Activated naive CD4-positive, alpha-beta T cell treated with anti-CD3 and anti-CD28 coated beads, Interleukin-2, amount 50 U/mL, for 72 hours (primary cell): ENCODE measurements at regions not wholly inside any gene's neighbourhood (a gene's known extent, or its start where the extent isn't known, plus 50 kb on each side); places are given as distances from the start of the nearest gene placed in this dataset.

Experiments used
- ATAC-seq, 2 donors: fragments of 150-1000 bp; cut with Tn5 transposase; 2 replicates each; pipeline ENCODE4 v1.10.0; 2021; ENCODE audit warnings: mild to moderate bottlenecking in 2 of 2, moderate library complexity in 2 of 2
- DNase-seq, 2 donors: peaks; one replicate each; pipeline ENCODE4 v3.0.0; 2021 to 2022; ENCODE audit warnings: low spot score in 2 of 2
- H3K27ac Mint-ChIP-seq, 2 donors: one replicate each; pipeline ENCODE4 v1.8.0; 2022; ENCODE audit warnings: mild to moderate bottlenecking in 2 of 2, mixed read lengths in 2 of 2
- H3K36me3 Mint-ChIP-seq, 2 donors: one replicate each; pipeline ENCODE4 v1.8.0; 2022; ENCODE audit warnings: mixed read lengths in 2 of 2
- H3K9me3 Mint-ChIP-seq, 2 donors: one replicate each; pipeline ENCODE4 v1.8.0; 2022; ENCODE audit warnings: mixed read lengths in 2 of 2

DNA sequence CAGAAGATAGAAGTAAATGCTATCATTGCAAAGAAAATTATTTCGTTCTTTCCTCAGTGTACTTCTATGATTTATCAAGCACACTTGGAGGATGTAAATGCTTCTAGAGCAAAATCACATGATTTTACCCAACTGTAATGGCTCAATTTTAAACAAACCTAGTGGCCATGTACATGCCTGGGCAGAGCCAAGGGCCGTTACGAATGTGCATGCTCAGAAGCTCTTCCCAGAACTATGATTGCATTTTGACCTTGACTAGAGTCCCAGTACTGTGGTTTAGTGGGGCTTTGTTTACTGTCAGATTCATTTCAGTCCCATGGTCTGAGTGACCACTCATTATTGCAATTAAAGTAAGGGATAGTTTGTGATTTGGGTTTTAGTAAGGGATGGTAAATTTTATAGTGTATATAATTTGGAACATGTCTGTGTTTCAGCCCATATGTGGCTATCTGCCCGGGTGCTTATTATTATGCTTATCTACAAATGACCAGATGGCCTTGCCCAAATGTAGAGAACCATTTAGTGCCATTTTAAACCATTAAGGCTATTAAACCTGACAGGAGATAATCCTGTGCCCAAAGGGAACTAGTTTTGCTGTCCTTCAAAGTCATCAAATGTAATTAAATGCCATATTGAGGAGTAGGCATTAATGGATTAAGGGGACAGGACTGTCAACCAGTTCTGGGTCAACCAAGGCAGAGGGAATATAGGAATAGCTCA is 239.1 kb downstream of the ICOS start:
- DNase-seq (no peak), ATAC-seq (no peak)
- Mint-ChIP-seq H3K9me3 (no peaks in the 10 kb centered on the region), H3K36me3 (no peaks in the 10 kb centered on the region), H3K27ac (no peak overlapping the region)

DNA sequence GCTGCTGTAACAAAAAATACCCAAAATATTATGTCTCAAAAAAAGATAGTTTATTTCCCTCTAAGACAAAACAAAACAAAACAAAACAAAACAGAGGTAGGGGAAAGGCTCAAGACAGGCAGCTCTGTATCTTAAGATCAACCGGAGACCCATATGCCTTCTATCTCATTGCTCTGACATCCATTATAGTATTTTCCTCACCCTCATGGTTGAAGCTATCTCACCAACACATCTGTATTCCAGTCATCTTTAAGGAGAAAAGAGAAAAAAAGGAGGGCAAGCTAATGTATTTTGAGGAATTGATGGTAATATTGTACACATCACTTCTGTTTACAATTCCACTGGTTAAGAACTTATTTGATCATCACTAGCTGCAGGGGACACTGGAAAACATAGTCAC is 239.7 kb downstream of the ICOS start:
- ATAC-seq, result no peak
- no peak for DNase-seq
- Mint-ChIP-seq H3K36me3 (no peaks in the 10 kb centered on the region), H3K9me3 (no peaks in the 10 kb centered on the region), H3K27ac (no peak overlapping the region)

DNA sequence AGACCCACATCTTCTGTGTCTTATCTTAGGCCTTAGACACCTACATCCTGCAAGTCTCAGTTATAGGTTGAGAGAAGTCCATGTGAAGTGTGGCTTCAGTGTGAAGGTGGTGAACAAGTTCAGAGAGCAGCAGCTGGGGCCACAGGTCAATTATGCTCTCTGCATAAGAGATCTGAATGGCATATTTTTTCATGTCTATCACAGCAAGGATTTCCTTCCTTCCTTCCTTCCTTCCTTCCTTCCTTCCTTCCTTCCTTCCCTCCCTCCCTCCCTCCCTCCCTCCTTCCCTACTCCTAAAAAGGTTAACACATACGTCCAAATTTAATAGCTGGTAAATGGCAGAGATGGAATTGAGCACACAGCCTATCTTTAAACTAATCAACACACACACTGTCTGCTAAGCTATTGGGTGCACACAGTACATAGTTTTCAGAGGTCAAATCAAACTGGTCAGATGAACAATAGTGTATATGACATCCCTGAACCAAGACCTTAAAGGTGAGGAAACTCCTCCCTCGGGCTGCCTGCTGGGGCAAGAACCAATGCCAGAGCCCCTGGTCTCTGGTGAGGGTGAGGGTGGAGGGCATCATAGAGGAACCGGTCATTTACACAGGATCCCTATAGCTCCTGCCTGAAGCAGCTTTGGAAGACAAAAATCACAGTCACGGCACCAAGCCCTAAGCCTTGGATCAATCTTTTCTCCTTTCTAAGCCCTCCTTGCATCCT is 240.9 kb downstream of the ICOS start:
- Mint-ChIP-seq H3K9me3 (no peaks in the 10 kb centered on the region), H3K27ac (no peak overlapping the region), H3K36me3 (no peaks in the 10 kb centered on the region)
- peak; percentile 40 to 48 for ATAC-seq
- no peak for DNase-seq

DNA sequence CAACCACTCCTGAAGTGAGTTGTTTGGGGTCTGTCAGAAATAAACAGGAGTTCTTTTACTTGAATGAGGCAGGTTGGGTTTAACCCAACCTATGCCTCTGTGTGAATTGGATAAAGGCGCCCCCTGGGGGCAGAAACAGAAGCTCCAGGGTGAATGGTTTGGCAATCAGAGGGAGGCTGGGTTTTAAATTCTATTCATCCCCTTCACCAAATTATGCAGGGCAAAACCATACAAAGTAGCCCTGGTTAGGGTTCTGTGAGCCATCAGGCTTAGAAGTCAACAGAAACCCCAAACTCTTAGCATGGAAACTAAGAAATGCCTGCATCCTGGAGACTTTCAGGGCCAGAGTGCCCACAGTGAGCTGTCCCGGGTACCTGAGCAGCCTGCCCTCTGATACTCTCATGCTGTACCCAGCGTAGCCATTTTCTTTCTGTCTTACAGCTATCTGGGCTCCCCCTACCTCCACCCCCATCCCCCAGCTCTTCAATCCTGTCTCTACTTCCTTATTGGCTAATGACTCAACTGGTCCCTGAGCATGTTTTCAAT is 241.5 kb downstream of the ICOS start:
- Mint-ChIP-seq H3K27ac (no peak overlapping the region), H3K36me3 (no peaks in the 10 kb centered on the region), H3K9me3 (no peaks in the 10 kb centered on the region)
- DNase-seq, result peak in 1 of 2 donors; percentile 75
- ATAC-seq, result peak; percentile 84 to 86

DNA sequence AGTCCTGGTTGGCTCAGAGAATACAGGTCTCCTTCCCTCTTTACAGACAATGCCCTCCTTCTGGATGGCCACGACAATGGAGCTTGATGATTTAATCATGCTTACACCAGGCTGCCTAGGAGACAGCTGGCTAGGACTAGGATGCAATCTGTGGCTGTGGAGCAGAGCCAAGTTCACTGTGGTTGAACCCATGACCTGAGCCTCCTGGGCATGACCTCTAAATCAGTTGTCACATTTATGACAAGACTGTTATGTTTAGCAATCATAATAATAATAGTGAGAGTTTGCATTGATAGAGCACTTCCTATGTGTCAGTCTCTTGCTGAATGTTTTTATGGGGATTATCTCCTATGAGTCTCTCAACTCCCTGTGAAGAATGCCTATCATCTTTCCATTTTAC is 244.1 kb downstream of the ICOS start:
- H3K27ac Mint-ChIP-seq, result no peak overlapping the region
- peak in 1 of 2 donors; percentile 32 for ATAC-seq
- H3K36me3 Mint-ChIP-seq, result no peaks in the 10 kb centered on the region
- no peak for DNase-seq
- H3K9me3 Mint-ChIP-seq, result no peaks in the 10 kb centered on the region

DNA sequence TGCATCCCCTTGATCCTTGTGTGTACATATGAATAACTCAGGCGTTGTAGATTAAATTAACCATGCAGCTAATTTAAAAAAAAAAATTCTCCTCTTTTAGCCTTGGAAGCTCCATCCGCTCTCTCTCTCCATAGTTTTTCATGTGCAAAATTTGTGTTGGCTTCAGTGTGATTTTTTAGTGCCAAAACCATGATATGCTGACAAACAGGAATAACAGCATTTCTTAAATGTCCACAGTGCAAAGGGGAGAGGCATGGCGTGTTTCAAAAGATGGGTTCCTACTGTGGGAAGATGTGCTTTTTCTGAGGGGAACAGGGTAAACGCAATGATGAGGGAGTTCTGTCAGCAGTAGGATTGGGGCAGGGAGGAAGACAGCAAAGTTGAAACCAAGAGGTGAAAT is 247.0 kb downstream of the ICOS start:
- DNase-seq (no peak), ATAC-seq (no peak)
- no peak overlapping the region for H3K27ac Mint-ChIP-seq
- H3K36me3 Mint-ChIP-seq, result no peaks in the 10 kb centered on the region
- peaks cover 0 to 5% of the 10 kb centered on the region in 2 donors for H3K9me3 Mint-ChIP-seq

DNA sequence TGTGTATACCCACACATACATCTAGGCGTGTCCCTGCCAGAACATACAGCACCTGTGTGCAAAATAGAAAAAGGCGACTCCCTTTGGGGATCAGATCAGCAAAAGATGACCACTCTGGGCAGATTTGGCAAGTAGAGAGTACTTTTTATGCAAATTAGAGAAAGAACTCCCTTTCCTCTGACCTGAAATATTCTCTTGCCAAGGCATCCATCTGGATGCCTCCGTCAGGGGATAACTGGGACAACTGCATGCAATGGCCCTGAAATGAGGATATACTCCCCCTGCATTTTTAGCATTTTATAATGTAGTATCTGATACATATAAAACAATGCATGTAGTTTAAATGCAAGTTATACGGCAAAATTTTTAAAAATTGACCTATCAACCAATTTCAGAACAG is 247.7 kb downstream of the ICOS start:
- peaks cover 0 to 8% of the 10 kb centered on the region in 2 donors for H3K9me3 Mint-ChIP-seq
- DNase-seq (no peak), ATAC-seq (no peak)
- H3K36me3 Mint-ChIP-seq, result no peaks in the 10 kb centered on the region
- no peak overlapping the region for H3K27ac Mint-ChIP-seq

DNA sequence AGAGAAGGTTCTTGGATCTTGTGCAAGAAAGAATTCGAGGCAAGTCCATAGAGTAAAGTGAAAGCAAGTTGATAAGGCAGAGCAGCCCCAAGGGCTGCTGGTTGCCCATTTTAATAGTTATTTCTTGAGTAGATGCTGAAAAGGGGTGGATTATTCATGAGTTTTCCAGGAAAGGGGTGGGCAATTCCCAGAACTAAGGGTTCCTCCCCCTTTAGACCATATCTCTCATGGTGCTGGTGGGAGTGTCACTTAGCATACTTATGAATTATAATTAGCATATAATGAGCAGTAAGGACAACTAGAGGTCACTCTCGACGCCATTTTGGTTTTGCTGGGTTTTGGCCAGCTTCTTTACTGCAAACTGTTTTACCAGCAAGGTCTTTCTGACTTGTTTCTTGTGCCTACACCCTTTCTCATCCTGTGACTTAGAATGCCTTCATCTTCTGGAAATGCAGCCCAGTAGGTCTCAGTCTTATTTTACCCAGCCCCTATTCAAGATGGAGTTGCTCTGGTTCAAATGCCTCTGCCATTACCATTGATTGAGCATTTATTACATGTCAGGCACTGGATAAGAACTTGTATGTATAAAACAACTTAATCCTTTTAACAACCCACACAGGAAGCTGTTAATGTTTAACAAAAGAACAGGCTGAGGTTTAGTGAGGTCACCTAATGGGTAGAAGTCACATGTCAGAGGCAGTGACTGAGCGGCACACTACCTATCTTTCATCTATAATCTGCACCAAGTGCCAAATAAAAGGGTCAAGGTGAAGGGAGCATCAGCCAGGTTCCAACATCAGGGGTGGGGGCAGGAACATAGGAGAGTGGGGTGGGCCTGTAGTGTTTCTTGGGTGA is 250.9 kb downstream of the ICOS start:
- H3K9me3 Mint-ChIP-seq, result peaks cover 0 to 8% of the 10 kb centered on the region in 2 donors
- H3K27ac Mint-ChIP-seq, result peak overlapping the region in 1 of 2 donors; percentile 31
- no peak for ATAC-seq
- DNase-seq, result no peak
- H3K36me3 Mint-ChIP-seq, result no peaks in the 10 kb centered on the region

DNA sequence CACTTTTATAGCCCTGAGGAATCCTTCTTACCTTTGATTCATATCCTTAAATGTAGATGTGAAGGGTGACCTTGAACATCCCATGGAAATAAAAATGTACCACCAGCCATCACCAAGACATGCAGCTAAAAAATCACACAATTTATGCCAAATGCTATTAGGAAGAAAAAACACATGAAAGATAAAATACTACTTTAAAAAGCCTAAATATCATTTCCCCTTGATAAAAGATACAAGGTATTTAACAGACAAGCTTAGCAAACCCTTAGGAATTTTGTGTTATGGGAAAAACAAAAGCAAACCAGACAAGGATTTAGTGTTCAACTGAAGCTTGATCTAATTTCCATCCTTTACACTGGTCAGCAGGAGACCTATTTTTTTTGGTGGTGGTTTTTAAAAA is 255.0 kb downstream of the ICOS start:
- Mint-ChIP-seq H3K27ac (no peak overlapping the region), H3K9me3 (peaks cover 0 to 8% of the 10 kb centered on the region in 2 donors), H3K36me3 (no peaks in the 10 kb centered on the region)
- ATAC-seq (no peak), DNase-seq (no peak)

DNA sequence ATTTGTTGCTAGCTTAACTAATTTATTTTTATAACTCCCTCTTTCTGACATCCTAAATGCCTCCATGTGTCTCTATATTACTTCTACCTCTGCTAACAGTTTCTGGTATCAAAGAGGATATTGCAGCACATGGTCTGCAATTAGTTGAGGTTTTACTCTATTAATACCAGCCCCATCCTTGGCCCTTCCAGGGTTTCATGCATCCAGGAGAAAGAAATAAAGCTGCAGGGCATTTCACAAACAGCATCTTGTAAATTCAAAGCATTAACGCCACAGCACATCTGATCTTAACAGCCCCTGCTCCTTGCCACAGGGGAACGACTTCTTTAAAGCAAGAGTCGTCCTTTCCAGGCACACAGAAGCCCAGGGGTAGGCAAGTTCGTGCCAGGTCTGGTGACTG is 258.9 kb downstream of the ICOS start:
- DNase-seq (no peak), ATAC-seq (no peak)
- no peaks in the 10 kb centered on the region for H3K36me3 Mint-ChIP-seq
- no peak overlapping the region for H3K27ac Mint-ChIP-seq
- H3K9me3 Mint-ChIP-seq, result no peaks in the 10 kb centered on the region

DNA sequence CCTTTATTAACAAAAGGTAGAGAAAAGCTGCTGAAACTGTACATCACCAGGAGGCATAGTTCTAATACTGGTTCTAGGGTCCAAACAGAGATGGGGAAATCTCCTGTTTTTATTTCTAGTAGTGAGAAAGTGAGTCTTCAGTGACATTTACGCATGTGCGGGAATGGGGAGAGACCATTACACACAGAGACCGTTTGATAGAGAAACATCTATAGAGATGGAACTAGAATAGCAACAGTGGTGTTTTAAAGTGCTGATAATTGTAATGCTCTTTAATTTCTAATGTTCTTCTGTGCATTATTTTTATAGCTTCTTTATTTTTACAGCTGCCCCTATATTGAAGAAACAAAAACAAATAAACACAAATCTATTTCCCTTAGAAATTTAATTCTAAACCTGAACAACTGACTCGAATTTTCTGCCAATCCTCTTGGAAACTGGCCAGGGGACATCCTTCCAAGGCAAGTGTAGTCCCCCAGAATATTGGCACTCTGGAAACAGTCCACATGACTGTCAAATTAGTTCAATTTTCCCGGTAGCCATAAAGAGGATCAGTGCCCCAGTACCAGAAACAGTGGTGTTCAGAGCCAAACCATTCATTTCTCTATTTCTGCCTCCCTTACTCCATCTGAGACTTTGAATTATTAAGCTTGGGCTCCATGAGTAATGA is 260.9 kb downstream of the ICOS start:
- Mint-ChIP-seq H3K36me3 (no peaks in the 10 kb centered on the region), H3K9me3 (no peaks in the 10 kb centered on the region), H3K27ac (no peak overlapping the region)
- no peak for DNase-seq
- ATAC-seq, result no peak

DNA sequence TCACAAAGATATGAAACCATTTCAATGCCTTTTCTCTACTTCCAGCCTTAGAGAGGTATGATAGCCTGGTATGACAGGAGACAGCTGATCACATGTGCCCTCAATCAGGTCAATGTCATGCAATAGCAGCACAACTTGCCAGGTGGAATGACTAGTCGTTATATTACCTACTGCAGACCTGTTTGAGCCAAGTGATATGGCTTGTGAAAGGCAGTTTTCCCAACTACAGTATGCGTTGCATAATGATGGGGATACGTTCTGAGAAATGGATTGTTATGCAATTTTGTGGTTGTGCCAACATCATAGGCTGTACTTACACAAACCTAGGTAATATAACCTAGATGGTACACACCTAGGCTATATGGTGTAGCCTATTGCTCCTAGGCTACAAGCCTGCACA is 262.8 kb downstream of the ICOS start:
- Mint-ChIP-seq H3K27ac (no peak overlapping the region), H3K9me3 (no peaks in the 10 kb centered on the region), H3K36me3 (no peaks in the 10 kb centered on the region)
- no peak for ATAC-seq
- no peak for DNase-seq

DNA sequence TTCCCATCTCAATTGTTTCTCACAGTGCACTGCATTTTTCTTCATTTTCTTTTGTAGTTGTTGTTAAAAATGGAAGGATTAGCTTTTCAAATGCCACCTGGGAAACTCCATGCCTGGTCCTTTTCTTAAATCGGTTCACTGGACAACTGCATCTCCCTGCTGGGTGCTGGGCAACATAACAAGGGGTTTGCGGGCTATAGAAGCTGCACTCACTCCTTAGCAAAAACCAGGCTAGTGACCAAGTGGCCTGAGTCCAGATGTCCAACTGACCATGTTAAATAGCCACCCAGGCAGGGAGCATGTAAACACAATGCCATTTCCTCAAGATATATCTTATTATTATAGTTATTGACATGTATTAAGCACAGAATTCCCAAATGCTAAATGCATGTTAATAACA is 264.9 kb downstream of the ICOS start:
- Mint-ChIP-seq H3K9me3 (no peaks in the 10 kb centered on the region), H3K27ac (no peak overlapping the region), H3K36me3 (no peaks in the 10 kb centered on the region)
- DNase-seq (no peak), ATAC-seq (no peak)

DNA sequence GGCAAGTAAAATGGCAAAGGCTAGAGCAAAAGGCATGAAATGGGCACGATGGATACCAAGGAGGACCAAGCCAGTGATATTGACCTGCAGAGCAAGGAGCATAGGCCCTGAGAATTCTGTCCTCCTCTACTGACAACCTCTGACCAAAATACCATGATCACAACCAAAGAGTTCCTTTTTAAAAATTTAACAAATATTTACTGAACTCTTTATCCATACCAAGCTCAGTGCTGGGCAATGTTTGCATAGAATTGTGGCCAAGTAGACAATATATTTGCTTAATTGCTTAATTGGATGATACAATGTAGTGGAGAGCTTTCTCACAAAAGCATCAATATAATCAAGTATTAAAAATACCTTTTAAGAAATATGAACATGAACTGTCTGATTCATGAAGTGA is 265.7 kb downstream of the ICOS start:
- no peak for ATAC-seq
- Mint-ChIP-seq H3K36me3 (no peaks in the 10 kb centered on the region), H3K27ac (peak overlapping the region in 1 of 2 donors; percentile 16), H3K9me3 (no peaks in the 10 kb centered on the region)
- DNase-seq, result no peak

DNA sequence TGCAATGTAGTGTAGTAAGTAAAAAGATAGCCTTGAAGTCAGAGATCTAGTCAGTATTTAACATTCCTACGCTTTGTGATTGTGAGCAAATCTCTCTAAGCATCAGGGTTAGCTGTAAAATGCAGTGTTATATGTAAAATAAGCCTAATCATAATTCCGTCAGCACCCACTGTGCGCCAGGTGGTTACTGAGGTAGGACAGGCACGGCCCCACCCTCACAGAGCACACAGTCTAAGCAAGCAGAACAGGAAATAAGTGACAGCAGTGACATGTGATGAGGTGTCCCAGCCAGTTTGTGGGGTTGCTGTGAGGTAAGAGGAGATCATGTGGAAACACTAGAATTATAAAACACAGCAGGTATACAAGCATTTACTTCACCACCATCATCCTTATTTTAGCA is 267.1 kb downstream of the ICOS start:
- ATAC-seq, result no peak
- DNase-seq, result no peak
- no peaks in the 10 kb centered on the region for H3K36me3 Mint-ChIP-seq
- H3K27ac Mint-ChIP-seq, result no peak overlapping the region
- no peaks in the 10 kb centered on the region for H3K9me3 Mint-ChIP-seq

DNA sequence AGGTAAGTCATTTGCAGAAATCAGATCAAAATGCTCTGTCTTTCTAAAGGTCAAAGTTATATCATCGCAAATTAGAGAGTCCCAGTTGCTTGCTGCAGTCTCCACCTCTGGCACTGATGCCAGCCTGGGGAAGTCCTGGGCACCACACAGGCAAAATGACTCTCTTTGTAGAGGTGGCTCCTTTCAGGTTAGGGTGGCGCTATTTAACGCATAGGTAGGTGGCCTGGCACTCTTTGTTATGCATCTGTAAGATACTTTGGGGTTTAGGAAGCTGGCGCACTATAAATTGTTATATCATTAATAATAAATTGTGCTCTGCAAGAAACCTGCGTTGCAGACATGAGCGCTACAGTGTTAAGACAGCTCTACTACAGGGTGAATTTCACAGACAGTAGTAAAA is 268.5 kb downstream of the ICOS start:
- no peaks in the 10 kb centered on the region for H3K9me3 Mint-ChIP-seq
- no peak for ATAC-seq
- H3K27ac Mint-ChIP-seq, result no peak overlapping the region
- no peaks in the 10 kb centered on the region for H3K36me3 Mint-ChIP-seq
- DNase-seq, result no peak

DNA sequence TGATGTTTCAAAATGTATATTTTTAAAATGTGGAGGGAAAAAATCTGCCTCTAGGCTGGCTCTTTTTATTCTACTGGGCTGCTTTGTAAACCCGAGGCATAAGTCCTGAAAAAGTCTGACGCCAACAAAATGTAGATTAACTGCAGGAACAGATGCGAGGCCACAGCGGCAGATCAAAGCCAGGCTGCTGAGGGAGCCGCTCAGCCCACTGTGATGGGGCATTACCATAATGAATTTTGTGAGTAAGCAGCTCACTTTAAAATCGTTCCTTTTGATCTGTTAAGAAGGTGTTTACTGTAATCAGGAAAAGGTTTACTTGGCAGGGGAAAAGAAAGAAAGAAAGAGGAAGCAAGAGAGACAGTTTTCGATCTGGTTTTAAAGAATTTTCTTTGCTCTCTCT is 269.0 kb downstream of the ICOS start:
- ATAC-seq (no peak), DNase-seq (no peak)
- Mint-ChIP-seq H3K27ac (peak overlapping the region in 1 of 2 donors; percentile 17), H3K9me3 (no peaks in the 10 kb centered on the region), H3K36me3 (no peaks in the 10 kb centered on the region)
